Ishikawa (cell line): ENCODE measurements at regions not wholly inside any gene's neighbourhood (a gene's known extent, or its start where the extent isn't known, plus 50 kb on each side); places are given as distances from the start of the nearest gene placed in this dataset.

Experiments
- CEBPB ChIP-seq: IDR thresholded peaks from 2 replicates; pipeline ENCODE4 v1.6.1; 2012
- CREB1 ChIP-seq: IDR thresholded peaks from 2 replicates; pipeline ENCODE4 v1.6.1; 2012; ENCODE audit warnings: low read depth
- EGR1 ChIP-seq: IDR thresholded peaks from 2 replicates; pipeline ENCODE4 v1.6.1; 2012
- EP300 ChIP-seq: IDR thresholded peaks from 2 replicates; pipeline ENCODE4 v1.6.1; 2012; ENCODE audit warnings: borderline replicate concordance
- NFIC ChIP-seq: IDR thresholded peaks from 2 replicates; pipeline ENCODE4 v1.6.1; 2012
- RAD21 ChIP-seq: IDR thresholded peaks from 2 replicates; pipeline ENCODE4 v1.6.1; 2012; ENCODE audit warnings: low read depth
- TAF1 ChIP-seq: IDR thresholded peaks from 2 replicates; pipeline ENCODE4 v1.6.1; 2012; ENCODE audit warnings: low read depth, mild to moderate bottlenecking
- TEAD4 ChIP-seq: IDR thresholded peaks from 2 replicates; pipeline ENCODE4 v1.6.1; 2012
- YY1 ChIP-seq: IDR thresholded peaks from 2 replicates; pipeline ENCODE4 v1.6.1; 2012; ENCODE audit warnings: low read depth
- TF ChIP-seq, protein P1 (sequence below): IDR thresholded peaks from 2 replicates; pipeline ENCODE4 v1.6.1; 2012
- TF ChIP-seq, protein P2 (sequence below): IDR thresholded peaks from 2 replicates; pipeline ENCODE4 v1.6.1; 2012; ENCODE audit warnings: low read depth, mild to moderate bottlenecking
- TF ChIP-seq, protein P3 (sequence below): IDR thresholded peaks from 2 replicates; pipeline ENCODE4 v1.6.1; 2012

- TF ChIP-seq TAF1 (no peak), NFIC (no peak), TEAD4 (no peak), RAD21 (no peak), EGR1 (no peak), YY1 (no peak), EP300 (no peak), CREB1 (no peak), CEBPB (no peak)
- TF ChIP-seq, protein P1, sequence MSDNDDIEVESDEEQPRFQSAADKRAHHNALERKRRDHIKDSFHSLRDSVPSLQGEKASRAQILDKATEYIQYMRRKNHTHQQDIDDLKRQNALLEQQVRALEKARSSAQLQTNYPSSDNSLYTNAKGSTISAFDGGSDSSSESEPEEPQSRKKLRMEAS: no peak
- TF ChIP-seq, protein P2, sequence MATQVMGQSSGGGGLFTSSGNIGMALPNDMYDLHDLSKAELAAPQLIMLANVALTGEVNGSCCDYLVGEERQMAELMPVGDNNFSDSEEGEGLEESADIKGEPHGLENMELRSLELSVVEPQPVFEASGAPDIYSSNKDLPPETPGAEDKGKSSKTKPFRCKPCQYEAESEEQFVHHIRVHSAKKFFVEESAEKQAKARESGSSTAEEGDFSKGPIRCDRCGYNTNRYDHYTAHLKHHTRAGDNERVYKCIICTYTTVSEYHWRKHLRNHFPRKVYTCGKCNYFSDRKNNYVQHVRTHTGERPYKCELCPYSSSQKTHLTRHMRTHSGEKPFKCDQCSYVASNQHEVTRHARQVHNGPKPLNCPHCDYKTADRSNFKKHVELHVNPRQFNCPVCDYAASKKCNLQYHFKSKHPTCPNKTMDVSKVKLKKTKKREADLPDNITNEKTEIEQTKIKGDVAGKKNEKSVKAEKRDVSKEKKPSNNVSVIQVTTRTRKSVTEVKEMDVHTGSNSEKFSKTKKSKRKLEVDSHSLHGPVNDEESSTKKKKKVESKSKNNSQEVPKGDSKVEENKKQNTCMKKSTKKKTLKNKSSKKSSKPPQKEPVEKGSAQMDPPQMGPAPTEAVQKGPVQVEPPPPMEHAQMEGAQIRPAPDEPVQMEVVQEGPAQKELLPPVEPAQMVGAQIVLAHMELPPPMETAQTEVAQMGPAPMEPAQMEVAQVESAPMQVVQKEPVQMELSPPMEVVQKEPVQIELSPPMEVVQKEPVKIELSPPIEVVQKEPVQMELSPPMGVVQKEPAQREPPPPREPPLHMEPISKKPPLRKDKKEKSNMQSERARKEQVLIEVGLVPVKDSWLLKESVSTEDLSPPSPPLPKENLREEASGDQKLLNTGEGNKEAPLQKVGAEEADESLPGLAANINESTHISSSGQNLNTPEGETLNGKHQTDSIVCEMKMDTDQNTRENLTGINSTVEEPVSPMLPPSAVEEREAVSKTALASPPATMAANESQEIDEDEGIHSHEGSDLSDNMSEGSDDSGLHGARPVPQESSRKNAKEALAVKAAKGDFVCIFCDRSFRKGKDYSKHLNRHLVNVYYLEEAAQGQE: no peak
- TF ChIP-seq, protein P3, sequence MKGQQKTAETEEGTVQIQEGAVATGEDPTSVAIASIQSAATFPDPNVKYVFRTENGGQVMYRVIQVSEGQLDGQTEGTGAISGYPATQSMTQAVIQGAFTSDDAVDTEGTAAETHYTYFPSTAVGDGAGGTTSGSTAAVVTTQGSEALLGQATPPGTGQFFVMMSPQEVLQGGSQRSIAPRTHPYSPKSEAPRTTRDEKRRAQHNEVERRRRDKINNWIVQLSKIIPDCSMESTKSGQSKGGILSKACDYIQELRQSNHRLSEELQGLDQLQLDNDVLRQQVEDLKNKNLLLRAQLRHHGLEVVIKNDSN: no peak
These were observed 160.8 kb upstream of the GSC start for GRCh38 chr14:94930690-94931089.
